PC-3 (cell line): ENCODE measurements at regions not wholly inside any gene's neighbourhood (a gene's known extent, or its start where the extent isn't known, plus 50 kb on each side); places are given as distances from the start of the nearest gene placed in this dataset.

ENCODE experiments used
- ATAC-seq: fragments of 200-7000 bp; cut with Tn5 transposase; 2 replicates; pipeline ENCODE4 v1.9.1; 2020; ENCODE audit warnings: mild to moderate bottlenecking, moderate library complexity
- BruUV-seq: library from RNA; stranded (reverse); fragments of 400-500 nt; replicated peaks from 2 replicates; lab custom pipeline; 2021; lab: Mats Ljungman, UMichigan
- CTCF ChIA-PET: fragments of 300-600 bp; sonication (Branson Sonifier 250); formaldehyde crosslinking; loops from one replicate; lab custom pipeline; 2022; ENCODE audit warnings: antibody characterized with exemption; lab: Charles Lee
- POLR2A ChIA-PET: fragments of 300-600 bp; sonication (Branson Sonifier 250); formaldehyde crosslinking; loops from one replicate; lab custom pipeline; 2022; ENCODE audit warnings: antibody characterized with exemption; ENCODE audit not compliant: unreplicated experiment; lab: Charles Lee
- DNase-seq: peaks from one replicate; pipeline ENCODE4 v3.0.0-alpha.2; 2015
- H2AFZ ChIP-seq: fragments of 300-600 bp; sonication (generic); 2 replicates; pipeline ENCODE4 v1.6.0; 2016; ENCODE audit warnings: antibody characterized with exemption, low read length
- H3F3A ChIP-seq: fragments of 300-600 bp; sonication (generic); one replicate; pipeline ENCODE4 v1.6.0; 2017; ENCODE audit warnings: antibody characterized with exemption, low read length, control low read depth, mild to moderate bottlenecking; ENCODE audit not compliant: unreplicated experiment
- H3K27ac ChIP-seq: fragments of 300-600 bp; sonication (generic); 2 replicates; pipeline ENCODE4 v1.5.1; 2016; ENCODE audit warnings: mild to moderate bottlenecking, low read length
- H3K27me3 ChIP-seq: fragments of 300-600 bp; sonication (generic); 2 replicates; pipeline ENCODE4 v1.6.1; 2016; ENCODE audit warnings: low read length, mixed read lengths
- H3K36me3 ChIP-seq: fragments of 300-600 bp; sonication (generic); 2 replicates; pipeline ENCODE4 v1.6.1; 2016; ENCODE audit warnings: low read depth, mixed run types, low read length, mixed read lengths
- H3K4me1 ChIP-seq: fragments of 300-600 bp; sonication (generic); 2 replicates; pipeline ENCODE4 v1.5.1; 2016; ENCODE audit warnings: low read length; ENCODE audit not compliant: insufficient read depth
- H3K4me2 ChIP-seq: fragments of 300-600 bp; sonication (generic); 2 replicates; pipeline ENCODE4 v1.6.0; 2016; ENCODE audit warnings: low read length
- H3K4me3 ChIP-seq: fragments of 300-600 bp; sonication (generic); 2 replicates; pipeline ENCODE4 v1.5.1; 2016; ENCODE audit warnings: mild to moderate bottlenecking, low read length, mixed read lengths
- H3K79me2 ChIP-seq: fragments of 300-600 bp; sonication (generic); 2 replicates; pipeline ENCODE4 v1.6.1; 2017; ENCODE audit warnings: low read length, mixed read lengths
- H3K9ac ChIP-seq: fragments of 300-600 bp; sonication (generic); 2 replicates; pipeline ENCODE4 v1.6.0; 2016; ENCODE audit warnings: mild to moderate bottlenecking, low read length
- H3K9me2 ChIP-seq: fragments of 300-600 bp; sonication (generic); replicated peaks from 2 replicates; pipeline ENCODE4 v1.6.1; 2016; ENCODE audit warnings: mixed run types, low read length, mixed read lengths
- H3K9me3 ChIP-seq: fragments of 300-600 bp; sonication (generic); 2 replicates; pipeline ENCODE4 v1.6.1; 2016; ENCODE audit warnings: low read length, mixed read lengths
- H4K20me1 ChIP-seq: fragments of 300-600 bp; sonication (generic); 2 replicates; pipeline ENCODE4 v1.6.1; 2016; ENCODE audit warnings: low read length, mixed read lengths
- EZH2 ChIP-seq: fragments of 300-600 bp; sonication (generic); IDR thresholded peaks from one replicate; pipeline ENCODE4 v1.6.1; 2017; ENCODE audit warnings: antibody characterized with exemption, mild to moderate bottlenecking, low read length; ENCODE audit not compliant: unreplicated experiment
- EZH2phosphoT487 ChIP-seq: fragments of 300-600 bp; sonication (generic); IDR thresholded peaks from 2 replicates; pipeline ENCODE4 v1.6.1; 2018; ENCODE audit warnings: mild to moderate bottlenecking, antibody characterized with exemption, low read length, borderline replicate concordance
- intact Hi-C: fragments of 100-400 bp; cut with micrococcal nuclease; formaldehyde crosslinking; loops from 2 replicates; pipeline ENCODE4 v1.9.0; 2023
- TF ChIP-seq, protein P1 (sequence below): fragments of 300-600 bp; sonication (generic); conservative IDR thresholded peaks from 2 replicates; pipeline ENCODE4 v1.5.1; 2017; ENCODE audit warnings: antibody characterized with exemption, low read depth, mild to moderate bottlenecking, low read length

DNA sequence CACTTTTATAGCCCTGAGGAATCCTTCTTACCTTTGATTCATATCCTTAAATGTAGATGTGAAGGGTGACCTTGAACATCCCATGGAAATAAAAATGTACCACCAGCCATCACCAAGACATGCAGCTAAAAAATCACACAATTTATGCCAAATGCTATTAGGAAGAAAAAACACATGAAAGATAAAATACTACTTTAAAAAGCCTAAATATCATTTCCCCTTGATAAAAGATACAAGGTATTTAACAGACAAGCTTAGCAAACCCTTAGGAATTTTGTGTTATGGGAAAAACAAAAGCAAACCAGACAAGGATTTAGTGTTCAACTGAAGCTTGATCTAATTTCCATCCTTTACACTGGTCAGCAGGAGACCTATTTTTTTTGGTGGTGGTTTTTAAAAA, 255.0 kb downstream of the ICOS start:
- Histone ChIP-seq H3K27ac (no peak overlapping the region), H3K79me2 (no peaks in the 10 kb centered on the region), H3K9ac (no peak overlapping the region), H2AFZ (no peak overlapping the region), H3K36me3 (no peaks in the 10 kb centered on the region), H4K20me1 (no peaks in the 10 kb centered on the region), H3K4me1 (no peaks in the 10 kb centered on the region), H3K4me2 (no peak overlapping the region), H3K9me2 (no peaks in the 10 kb centered on the region), H3K27me3 (peaks cover 58% of the 10 kb centered on the region), H3K4me3 (no peak overlapping the region), H3F3A (no peaks in the 10 kb centered on the region), H3K9me3 (no peaks in the 10 kb centered on the region)
- POLR2A ChIA-PET = no interaction called here
- BruUV-seq = no TSS peak
- no peak for DNase-seq
- intact Hi-C loops = no loop called here
- ATAC-seq = no peak
- TF ChIP-seq EZH2 (no peak), EZH2phosphoT487 (no peak)
- TF ChIP-seq, protein P1, sequence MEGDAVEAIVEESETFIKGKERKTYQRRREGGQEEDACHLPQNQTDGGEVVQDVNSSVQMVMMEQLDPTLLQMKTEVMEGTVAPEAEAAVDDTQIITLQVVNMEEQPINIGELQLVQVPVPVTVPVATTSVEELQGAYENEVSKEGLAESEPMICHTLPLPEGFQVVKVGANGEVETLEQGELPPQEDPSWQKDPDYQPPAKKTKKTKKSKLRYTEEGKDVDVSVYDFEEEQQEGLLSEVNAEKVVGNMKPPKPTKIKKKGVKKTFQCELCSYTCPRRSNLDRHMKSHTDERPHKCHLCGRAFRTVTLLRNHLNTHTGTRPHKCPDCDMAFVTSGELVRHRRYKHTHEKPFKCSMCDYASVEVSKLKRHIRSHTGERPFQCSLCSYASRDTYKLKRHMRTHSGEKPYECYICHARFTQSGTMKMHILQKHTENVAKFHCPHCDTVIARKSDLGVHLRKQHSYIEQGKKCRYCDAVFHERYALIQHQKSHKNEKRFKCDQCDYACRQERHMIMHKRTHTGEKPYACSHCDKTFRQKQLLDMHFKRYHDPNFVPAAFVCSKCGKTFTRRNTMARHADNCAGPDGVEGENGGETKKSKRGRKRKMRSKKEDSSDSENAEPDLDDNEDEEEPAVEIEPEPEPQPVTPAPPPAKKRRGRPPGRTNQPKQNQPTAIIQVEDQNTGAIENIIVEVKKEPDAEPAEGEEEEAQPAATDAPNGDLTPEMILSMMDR = no peak
- CTCF ChIA-PET = no interaction called here

GRCh38 chr2:204195498-204195897, 258.9 kb downstream of the ICOS start:
- intact Hi-C loops = no loop called here
- Histone ChIP-seq H3K9ac (no peak overlapping the region), H3K4me2 (no peak overlapping the region), H2AFZ (no peak overlapping the region), H3F3A (no peaks in the 10 kb centered on the region), H3K9me3 (no peaks in the 10 kb centered on the region), H3K4me3 (no peak overlapping the region), H3K27me3 (peaks cover 74% of the 10 kb centered on the region), H3K4me1 (no peaks in the 10 kb centered on the region), H3K9me2 (no peaks in the 10 kb centered on the region), H3K27ac (no peak overlapping the region), H3K79me2 (no peaks in the 10 kb centered on the region), H4K20me1 (no peaks in the 10 kb centered on the region), H3K36me3 (no peaks in the 10 kb centered on the region)
- no peak for ATAC-seq
- POLR2A ChIA-PET = interaction anchor here (0.6 kb wide), 1 partner anchor 1402 kb away, joined by 3 read pairs; no protein-coding TSS in a partner anchor
- no peak for DNase-seq
- no peak for TF ChIP-seq EZH2
- TF ChIP-seq EZH2phosphoT487 = no peak
- TF ChIP-seq, protein P1 = no peak
- CTCF ChIA-PET = no interaction called here
- BruUV-seq = no TSS peak

DNA sequence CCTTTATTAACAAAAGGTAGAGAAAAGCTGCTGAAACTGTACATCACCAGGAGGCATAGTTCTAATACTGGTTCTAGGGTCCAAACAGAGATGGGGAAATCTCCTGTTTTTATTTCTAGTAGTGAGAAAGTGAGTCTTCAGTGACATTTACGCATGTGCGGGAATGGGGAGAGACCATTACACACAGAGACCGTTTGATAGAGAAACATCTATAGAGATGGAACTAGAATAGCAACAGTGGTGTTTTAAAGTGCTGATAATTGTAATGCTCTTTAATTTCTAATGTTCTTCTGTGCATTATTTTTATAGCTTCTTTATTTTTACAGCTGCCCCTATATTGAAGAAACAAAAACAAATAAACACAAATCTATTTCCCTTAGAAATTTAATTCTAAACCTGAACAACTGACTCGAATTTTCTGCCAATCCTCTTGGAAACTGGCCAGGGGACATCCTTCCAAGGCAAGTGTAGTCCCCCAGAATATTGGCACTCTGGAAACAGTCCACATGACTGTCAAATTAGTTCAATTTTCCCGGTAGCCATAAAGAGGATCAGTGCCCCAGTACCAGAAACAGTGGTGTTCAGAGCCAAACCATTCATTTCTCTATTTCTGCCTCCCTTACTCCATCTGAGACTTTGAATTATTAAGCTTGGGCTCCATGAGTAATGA, 260.9 kb downstream of the ICOS start:
- H3K4me2 ChIP-seq = no peak overlapping the region
- H3K27me3 ChIP-seq = peaks cover 76% of the 10 kb centered on the region
- POLR2A ChIA-PET = no interaction called here
- no peaks in the 10 kb centered on the region for H3K9me3 ChIP-seq
- no peak for DNase-seq
- H2AFZ ChIP-seq = no peak overlapping the region
- H4K20me1 ChIP-seq = no peaks in the 10 kb centered on the region
- no TSS peak for BruUV-seq
- CTCF ChIA-PET = no interaction called here
- no peaks in the 10 kb centered on the region for H3K9me2 ChIP-seq
- no peaks in the 10 kb centered on the region for H3K4me1 ChIP-seq
- H3K36me3 ChIP-seq = no peaks in the 10 kb centered on the region
- H3K27ac ChIP-seq = no peak overlapping the region
- ATAC-seq = no peak
- H3K9ac ChIP-seq = no peak overlapping the region
- no peak for TF ChIP-seq EZH2phosphoT487
- TF ChIP-seq, protein P1 = no peak
- TF ChIP-seq EZH2 = no peak
- H3K79me2 ChIP-seq = no peaks in the 10 kb centered on the region
- intact Hi-C loops = no loop called here
- no peaks in the 10 kb centered on the region for H3F3A ChIP-seq
- H3K4me3 ChIP-seq = no peak overlapping the region
